Upper lobe of right lung (tissue), 1 donor: ENCODE measurements at regions not wholly inside any gene's neighbourhood (a gene's known extent, or its start where the extent isn't known, plus 50 kb on each side); places are given as distances from the start of the nearest gene placed in this dataset.

ENCODE experiments used
- ATAC-seq: fragments of 200-7000 bp; cut with Tn5 transposase; one replicate; pipeline ENCODE4 v1.9.1; 2020; ENCODE audit warnings: mild to moderate bottlenecking, moderate library complexity
- DNase-seq: peaks from one replicate; pipeline ENCODE4 v3.0.0-alpha.2; 2020
- H3K27ac ChIP-seq: fragments of 200-600 bp; one replicate; pipeline ENCODE4 v1.8.0; 2022
- H3K27me3 ChIP-seq: fragments of 200-600 bp; one replicate; pipeline ENCODE4 v1.8.0; 2022; ENCODE audit warnings: mild to moderate bottlenecking
- H3K36me3 ChIP-seq: fragments of 200-600 bp; one replicate; pipeline ENCODE4 v1.8.0; 2022
- H3K4me1 ChIP-seq: fragments of 200-600 bp; one replicate; pipeline ENCODE4 v1.8.0; 2022
- H3K4me3 ChIP-seq: fragments of 200-600 bp; one replicate; pipeline ENCODE4 v1.8.0; 2022; ENCODE audit warnings: mild to moderate bottlenecking
- H3K9me3 ChIP-seq: fragments of 200-600 bp; one replicate; pipeline ENCODE4 v1.8.0; 2022
- CTCF ChIP-seq: fragments of 200-600 bp; IDR thresholded peaks from one replicate; pipeline ENCODE4 v1.8.0; 2022; ENCODE audit warnings: antibody characterized with exemption
- intact Hi-C: fragments of 100-400 bp; cut with DNase I; formaldehyde crosslinking; loops from one replicate; pipeline ENCODE4 v1.11.0; 2022
- donor health status: DM: no; HTN: yes; CAD: no; lungs with severe emphysema.

GRCh38 chr1:194295685-194296084, 1109.3 kb upstream of the B3GALT2 start:
- peak; percentile 93 for ATAC-seq

GRCh38 chr1:194293851-194294405, 1107.5 kb upstream of the B3GALT2 start:
- DNase-seq (no peak), ATAC-seq (no peak)
- no peaks in the 10 kb centered on the region for H3K27me3 ChIP-seq
- no peak overlapping the region for H3K27ac ChIP-seq
- no peaks in the 10 kb centered on the region for H3K36me3 ChIP-seq
- no peak for TF ChIP-seq CTCF
- no peaks in the 10 kb centered on the region for H3K4me1 ChIP-seq
- intact Hi-C loops: no loop called here
- H3K4me3 ChIP-seq: no peak overlapping the region
- H3K9me3 ChIP-seq: no peaks in the 10 kb centered on the region

More at GRCh38 chr1:194295685-194296084, 1109.3 kb upstream of the B3GALT2 start:
- Histone ChIP-seq H3K36me3 (no peaks in the 10 kb centered on the region), H3K9me3 (no peaks in the 10 kb centered on the region), H3K4me1 (no peaks in the 10 kb centered on the region), H3K4me3 (no peak overlapping the region), H3K27ac (no peak overlapping the region), H3K27me3 (no peaks in the 10 kb centered on the region)
- no peak for DNase-seq
- intact Hi-C loops: no loop called here
- TF ChIP-seq CTCF: peak; percentile 62

- H3K27ac ChIP-seq: no peak overlapping the region
- intact Hi-C loops: no loop called here
- no peaks in the 10 kb centered on the region for H3K36me3 ChIP-seq
- no peak for DNase-seq
- no peaks in the 10 kb centered on the region for H3K4me1 ChIP-seq
- H3K9me3 ChIP-seq: no peaks in the 10 kb centered on the region
- H3K27me3 ChIP-seq: no peaks in the 10 kb centered on the region
- no peak overlapping the region for H3K4me3 ChIP-seq
- no peak for TF ChIP-seq CTCF
- ATAC-seq: no peak
Observed at GRCh38 chr1:194292966-194293365, 1106.6 kb upstream of the B3GALT2 start.

GRCh38 chr1:194289569-194290266, 1103.3 kb upstream of the B3GALT2 start:
- no peak for ATAC-seq
- intact Hi-C loops: no loop called here

GRCh38 chr1:194288238-194288637, 1101.8 kb upstream of the B3GALT2 start:
- Histone ChIP-seq H3K9me3 (no peaks in the 10 kb centered on the region), H3K27me3 (no peaks in the 10 kb centered on the region), H3K36me3 (no peaks in the 10 kb centered on the region), H3K27ac (no peak overlapping the region), H3K4me3 (no peak overlapping the region), H3K4me1 (no peaks in the 10 kb centered on the region)
- TF ChIP-seq CTCF: no peak
- no peak for DNase-seq
- intact Hi-C loops: no loop called here
- no peak for ATAC-seq

More at GRCh38 chr1:194289569-194290266, 1103.3 kb upstream of the B3GALT2 start:
- TF ChIP-seq CTCF: no peak
- no peak for DNase-seq
- Histone ChIP-seq H3K27me3 (no peaks in the 10 kb centered on the region), H3K4me3 (no peak overlapping the region), H3K36me3 (no peaks in the 10 kb centered on the region), H3K4me1 (no peaks in the 10 kb centered on the region), H3K9me3 (no peaks in the 10 kb centered on the region), H3K27ac (no peak overlapping the region)
